ENCODE measurements at regions not wholly inside any gene's neighbourhood (a gene's known extent, or its start where the extent isn't known, plus 50 kb on each side); places are given as distances from the start of the nearest gene placed in this dataset.

GRCh38 chr2:204081487-204082425 is 145.2 kb downstream of the ICOS start:
- RAD21 ChIA-PET (ENCODE audit: low non-redundant PET in 1 of 2, low total read pairs in 2 of 2, uncharacterized antibody in 2 of 2, unreplicated experiment in 2 of 2) = no interaction called here
- no peaks in the 10 kb centered on the region for H3K36me3 ChIP-seq (ENCODE audit: control insufficient read depth in 1 of 2, insufficient read depth in 2 of 2, low read length in 2 of 2)
- no peaks in the 10 kb centered on the region for H3K9me3 ChIP-seq (ENCODE audit: control insufficient read depth in 1 of 2, insufficient read depth in 1 of 2, low read depth in 1 of 2, low read length in 2 of 2)
- no peak for TF ChIP-seq YY1 (IDR thresholded peaks at IDR 0.05; ENCODE audit: extremely low read depth, insufficient replicate concordance, low read depth, low read length)
- no peak for TF ChIP-seq ELF1 (IDR thresholded peaks at IDR 0.05; ENCODE audit: borderline replicate concordance, low read depth)
- TF ChIP-seq JUND (IDR thresholded peaks at IDR 0.05) = no peak
- no peak for TF ChIP-seq TCF7L2 (IDR thresholded peaks at IDR 0.05; ENCODE audit: borderline replicate concordance, extremely low read depth, insufficient read depth, insufficient read length)
- no peak for TF ChIP-seq POLR2A (IDR thresholded peaks at IDR 0.05; ENCODE audit: borderline replicate concordance, extremely low read depth, insufficient read depth, insufficient read length)
- TF ChIP-seq FOSL1 (IDR thresholded peaks at IDR 0.05; ENCODE audit: low read depth) = no peak
- TF ChIP-seq EZH2phosphoT487 (IDR thresholded peaks at IDR 0.05; ENCODE audit: borderline replicate concordance) = no peak
- no peak for TF ChIP-seq EZH2 (IDR thresholded peaks at IDR 0.05)
- TF ChIP-seq, protein P1, sequence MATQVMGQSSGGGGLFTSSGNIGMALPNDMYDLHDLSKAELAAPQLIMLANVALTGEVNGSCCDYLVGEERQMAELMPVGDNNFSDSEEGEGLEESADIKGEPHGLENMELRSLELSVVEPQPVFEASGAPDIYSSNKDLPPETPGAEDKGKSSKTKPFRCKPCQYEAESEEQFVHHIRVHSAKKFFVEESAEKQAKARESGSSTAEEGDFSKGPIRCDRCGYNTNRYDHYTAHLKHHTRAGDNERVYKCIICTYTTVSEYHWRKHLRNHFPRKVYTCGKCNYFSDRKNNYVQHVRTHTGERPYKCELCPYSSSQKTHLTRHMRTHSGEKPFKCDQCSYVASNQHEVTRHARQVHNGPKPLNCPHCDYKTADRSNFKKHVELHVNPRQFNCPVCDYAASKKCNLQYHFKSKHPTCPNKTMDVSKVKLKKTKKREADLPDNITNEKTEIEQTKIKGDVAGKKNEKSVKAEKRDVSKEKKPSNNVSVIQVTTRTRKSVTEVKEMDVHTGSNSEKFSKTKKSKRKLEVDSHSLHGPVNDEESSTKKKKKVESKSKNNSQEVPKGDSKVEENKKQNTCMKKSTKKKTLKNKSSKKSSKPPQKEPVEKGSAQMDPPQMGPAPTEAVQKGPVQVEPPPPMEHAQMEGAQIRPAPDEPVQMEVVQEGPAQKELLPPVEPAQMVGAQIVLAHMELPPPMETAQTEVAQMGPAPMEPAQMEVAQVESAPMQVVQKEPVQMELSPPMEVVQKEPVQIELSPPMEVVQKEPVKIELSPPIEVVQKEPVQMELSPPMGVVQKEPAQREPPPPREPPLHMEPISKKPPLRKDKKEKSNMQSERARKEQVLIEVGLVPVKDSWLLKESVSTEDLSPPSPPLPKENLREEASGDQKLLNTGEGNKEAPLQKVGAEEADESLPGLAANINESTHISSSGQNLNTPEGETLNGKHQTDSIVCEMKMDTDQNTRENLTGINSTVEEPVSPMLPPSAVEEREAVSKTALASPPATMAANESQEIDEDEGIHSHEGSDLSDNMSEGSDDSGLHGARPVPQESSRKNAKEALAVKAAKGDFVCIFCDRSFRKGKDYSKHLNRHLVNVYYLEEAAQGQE (IDR thresholded peaks at IDR 0.05; ENCODE audit: low read depth) = no peak
- TF ChIP-seq, protein P2, sequence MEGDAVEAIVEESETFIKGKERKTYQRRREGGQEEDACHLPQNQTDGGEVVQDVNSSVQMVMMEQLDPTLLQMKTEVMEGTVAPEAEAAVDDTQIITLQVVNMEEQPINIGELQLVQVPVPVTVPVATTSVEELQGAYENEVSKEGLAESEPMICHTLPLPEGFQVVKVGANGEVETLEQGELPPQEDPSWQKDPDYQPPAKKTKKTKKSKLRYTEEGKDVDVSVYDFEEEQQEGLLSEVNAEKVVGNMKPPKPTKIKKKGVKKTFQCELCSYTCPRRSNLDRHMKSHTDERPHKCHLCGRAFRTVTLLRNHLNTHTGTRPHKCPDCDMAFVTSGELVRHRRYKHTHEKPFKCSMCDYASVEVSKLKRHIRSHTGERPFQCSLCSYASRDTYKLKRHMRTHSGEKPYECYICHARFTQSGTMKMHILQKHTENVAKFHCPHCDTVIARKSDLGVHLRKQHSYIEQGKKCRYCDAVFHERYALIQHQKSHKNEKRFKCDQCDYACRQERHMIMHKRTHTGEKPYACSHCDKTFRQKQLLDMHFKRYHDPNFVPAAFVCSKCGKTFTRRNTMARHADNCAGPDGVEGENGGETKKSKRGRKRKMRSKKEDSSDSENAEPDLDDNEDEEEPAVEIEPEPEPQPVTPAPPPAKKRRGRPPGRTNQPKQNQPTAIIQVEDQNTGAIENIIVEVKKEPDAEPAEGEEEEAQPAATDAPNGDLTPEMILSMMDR (IDR thresholded peaks at IDR 0.05 in 2 of 3, conservative IDR thresholded peaks at IDR 0.05 in 1 of 3; ENCODE audit: borderline replicate concordance in 1 of 3, insufficient read depth in 1 of 3, low read depth in 2 of 3, low read length in 2 of 3) = no peak
- no peak for TF ChIP-seq SRF (IDR thresholded peaks at IDR 0.05; ENCODE audit: low read depth)
- TF ChIP-seq SIN3A (IDR thresholded peaks at IDR 0.05; ENCODE audit: low read depth) = no peak
- no peak for TF ChIP-seq ZNF274 (IDR thresholded peaks at IDR 0.05; ENCODE audit: low read depth, low read length)
- no peak for TF ChIP-seq RAD21 (IDR thresholded peaks at IDR 0.05; ENCODE audit: low read depth)
- TF ChIP-seq EGR1 (IDR thresholded peaks at IDR 0.05; ENCODE audit: low read depth) = no peak
- TF ChIP-seq, protein P3, sequence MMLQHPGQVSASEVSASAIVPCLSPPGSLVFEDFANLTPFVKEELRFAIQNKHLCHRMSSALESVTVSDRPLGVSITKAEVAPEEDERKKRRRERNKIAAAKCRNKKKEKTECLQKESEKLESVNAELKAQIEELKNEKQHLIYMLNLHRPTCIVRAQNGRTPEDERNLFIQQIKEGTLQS (IDR thresholded peaks at IDR 0.05) = no peak
- TF ChIP-seq ZFX (IDR thresholded peaks at IDR 0.05) = no peak
- no peak for TF ChIP-seq CEBPB (IDR thresholded peaks at IDR 0.05; ENCODE audit: low read depth)
- TF ChIP-seq, protein P4, sequence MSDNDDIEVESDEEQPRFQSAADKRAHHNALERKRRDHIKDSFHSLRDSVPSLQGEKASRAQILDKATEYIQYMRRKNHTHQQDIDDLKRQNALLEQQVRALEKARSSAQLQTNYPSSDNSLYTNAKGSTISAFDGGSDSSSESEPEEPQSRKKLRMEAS (IDR thresholded peaks at IDR 0.05) = no peak
- no peaks in the 10 kb centered on the region for H3K4me1 ChIP-seq (ENCODE audit: control insufficient read depth in 1 of 2, insufficient read depth in 2 of 2, low read length in 2 of 2)
- no peak overlapping the region for H3K4me3 ChIP-seq (replicated peaks in 1 of 2; ENCODE audit: low read depth in 1 of 2, low read length in 2 of 2)
- no peak overlapping the region for H3K4me2 ChIP-seq (ENCODE audit: low read length)
- CTCF ChIA-PET = no interaction called here
- H4K20me1 ChIP-seq (ENCODE audit: insufficient read depth) = no peaks in the 10 kb centered on the region; the same call in 1 of the 2 replicates
- BruUV-seq (replicated peaks) = no TSS peak
- 0 out of 2 replicates have a peak, but pooled peaks cover 12% of the 10 kb centered on the region for H3K27me3 ChIP-seq (ENCODE audit: insufficient read depth, low read length)
- H2AFZ ChIP-seq (ENCODE audit: low read depth, low read length, poor library complexity, severe bottlenecking) = no peak overlapping the region
- POLR2A ChIA-PET = no interaction called here
- H3K79me2 ChIP-seq (ENCODE audit: insufficient read depth, low read length) = no peaks in the 10 kb centered on the region
- no peak for DNase-seq (ENCODE audit: low read depth, low spot score)
- intact Hi-C loops (cut with micrococcal nuclease) = no loop called here
- H3K9me2 ChIP-seq (ENCODE audit: insufficient read depth) = no peaks in the 10 kb centered on the region
- no peak overlapping the region for H3K9ac ChIP-seq (ENCODE audit: low read length)
- no peak overlapping the region for H3K27ac ChIP-seq (ENCODE audit: low read depth, low read length)
- no peak for ATAC-seq
